ENCODE measurements at regions not wholly inside any gene's neighbourhood (a gene's known extent, or its start where the extent isn't known, plus 50 kb on each side); places are given as distances from the start of the nearest gene placed in this dataset.

- DNase-seq (ENCODE audit: low read depth) = no peak
- peak; percentile 55 for TF ChIP-seq CTCF (conservative IDR thresholded peaks at IDR 0.05; ENCODE audit: low read depth, low read length)
- no peak overlapping the region for H3K4me3 ChIP-seq (ENCODE audit: low read length)
These were observed 1157.3 kb upstream of the AGA start for GRCh38 chr4:178599521-178599920.

GRCh38 chr4:178602833-178603232 lies 1160.6 kb upstream of the AGA start:
- TF ChIP-seq CTCF (conservative IDR thresholded peaks at IDR 0.05; ENCODE audit: low read depth, low read length) = no peak
- no peak overlapping the region for H3K4me3 ChIP-seq (ENCODE audit: low read length)
- DNase-seq (ENCODE audit: low read depth) = no peak

GRCh38 chr4:178611062-178611461 lies 1168.8 kb upstream of the AGA start:
- no peak overlapping the region for H3K4me3 ChIP-seq (ENCODE audit: low read length)
- TF ChIP-seq CTCF (conservative IDR thresholded peaks at IDR 0.05; ENCODE audit: low read depth, low read length) = no peak
- no peak for DNase-seq (ENCODE audit: low read depth)

GRCh38 chr4:178612733-178613132 lies 1170.5 kb upstream of the AGA start:
- DNase-seq (ENCODE audit: low read depth) = no peak
- TF ChIP-seq CTCF (conservative IDR thresholded peaks at IDR 0.05; ENCODE audit: low read depth, low read length) = no peak

GRCh38 chr4:178632415-178632814 lies 1190.2 kb upstream of the AGA start:
- peak; percentile 97 for DNase-seq (ENCODE audit: low read depth)
- no peak for TF ChIP-seq CTCF (conservative IDR thresholded peaks at IDR 0.05; ENCODE audit: low read depth, low read length)
- no peak overlapping the region for H3K4me3 ChIP-seq (ENCODE audit: low read length)

More at GRCh38 chr4:178612733-178613132, 1170.5 kb upstream of the AGA start:
- H3K4me3 ChIP-seq (ENCODE audit: low read length) = no peak overlapping the region

- H3K4me3 ChIP-seq (ENCODE audit: low read length) = no peak overlapping the region
- DNase-seq (ENCODE audit: low read depth) = no peak
- TF ChIP-seq CTCF (conservative IDR thresholded peaks at IDR 0.05; ENCODE audit: low read depth, low read length) = peak; percentile 5
These were observed 1191.0 kb upstream of the AGA start for GRCh38 chr4:178633263-178633662.

GRCh38 chr4:178664621-178665020 lies 1222.4 kb upstream of the AGA start:
- no peak for TF ChIP-seq CTCF (conservative IDR thresholded peaks at IDR 0.05; ENCODE audit: low read depth, low read length)
- no peak for DNase-seq (ENCODE audit: low read depth)
- H3K4me3 ChIP-seq (ENCODE audit: low read length) = no peak overlapping the region

All from retinal pigment epithelial cell (primary cell).